GM06990 (cell line): ENCODE measurements at regions not wholly inside any gene's neighbourhood (a gene's known extent, or its start where the extent isn't known, plus 50 kb on each side); places are given as distances from the start of the nearest gene placed in this dataset.

Experiments used
- DNase-seq: peaks from one replicate; pipeline ENCODE4 v3.0.0-alpha.2; 2011; ENCODE audit not compliant: insufficient read length; ENCODE audit errors: extremely low read depth
- H3K27me3 ChIP-seq: replicated peaks from 2 replicates; pipeline ENCODE4 v1.6.0; 2011; ENCODE audit warnings: low read length; ENCODE audit not compliant: control insufficient read depth, insufficient read depth
- H3K36me3 ChIP-seq: 2 replicates; pipeline ENCODE4 v1.5.1; 2011; ENCODE audit warnings: low read length; ENCODE audit not compliant: control insufficient read depth, insufficient read depth
- H3K4me3 ChIP-seq: replicated peaks from 2 replicates; pipeline ENCODE4 v1.5.1; 2011; ENCODE audit warnings: low read depth, mild to moderate bottlenecking, control low read depth, low read length
- CTCF ChIP-seq: IDR thresholded peaks from 2 replicates; pipeline ENCODE4 v1.5.1; 2011; ENCODE audit warnings: low read length, control low read depth, mild to moderate bottlenecking, inconsistent platforms; ENCODE audit not compliant: insufficient read depth, poor library complexity, severe bottlenecking

GRCh38 chr4:45646885-45647590 is 476.8 kb downstream of the GABRG1 start:
- H3K36me3 ChIP-seq = no peaks in the 10 kb centered on the region
- no peak for DNase-seq
- no peaks in the 10 kb centered on the region for H3K27me3 ChIP-seq
- TF ChIP-seq CTCF = no peak
- no peak overlapping the region for H3K4me3 ChIP-seq

GRCh38 chr4:45640281-45640680 is 483.6 kb downstream of the GABRG1 start:
- no peak for DNase-seq
- Histone ChIP-seq H3K27me3 (no peaks in the 10 kb centered on the region), H3K4me3 (no peak overlapping the region), H3K36me3 (no peaks in the 10 kb centered on the region)
- no peak for TF ChIP-seq CTCF

- Histone ChIP-seq H3K4me3 (no peak overlapping the region), H3K36me3 (no peaks in the 10 kb centered on the region), H3K27me3 (no peaks in the 10 kb centered on the region)
- DNase-seq = no peak
- no peak for TF ChIP-seq CTCF
These were observed 485.2 kb downstream of the GABRG1 start for GRCh38 chr4:45638641-45639040.

- no peaks in the 10 kb centered on the region for H3K27me3 ChIP-seq
- no peak for DNase-seq
- H3K36me3 ChIP-seq = no peaks in the 10 kb centered on the region
- no peak overlapping the region for H3K4me3 ChIP-seq
- TF ChIP-seq CTCF = no peak
These were observed 487.7 kb downstream of the GABRG1 start for GRCh38 chr4:45636175-45636574.

GRCh38 chr4:45629717-45630116 is 494.1 kb downstream of the GABRG1 start:
- DNase-seq = no peak
- H3K36me3 ChIP-seq = no peaks in the 10 kb centered on the region
- H3K27me3 ChIP-seq = no peaks in the 10 kb centered on the region
- TF ChIP-seq CTCF = no peak
- no peak overlapping the region for H3K4me3 ChIP-seq

- H3K27me3 ChIP-seq = no peaks in the 10 kb centered on the region
- no peak overlapping the region for H3K4me3 ChIP-seq
- no peak for DNase-seq
- no peak for TF ChIP-seq CTCF
- no peaks in the 10 kb centered on the region for H3K36me3 ChIP-seq
These were observed 501.9 kb downstream of the GABRG1 start for GRCh38 chr4:45621971-45622370.
